HAP-1 (cell line): ENCODE measurements at regions not wholly inside any gene's neighbourhood (a gene's known extent, or its start where the extent isn't known, plus 50 kb on each side); places are given as distances from the start of the nearest gene placed in this dataset.

ENCODE experiments used
- DNase-seq, 2 experiments: peaks; one replicate each; pipeline ENCODE4 v3.0.0-alpha.2; 2016 to 2020; ENCODE audit warnings: low spot score in 2 of 2
- H3K27me3 ChIP-seq: fragments of 250-450 bp; sonication (Bioruptor Pico); 2 replicates; pipeline ENCODE4 v1.5.1; 2020; ENCODE audit warnings: low read depth, mild to moderate bottlenecking, moderate library complexity
- H3K36me3 ChIP-seq: fragments of 250-450 bp; sonication (Bioruptor Pico); replicated peaks from 2 replicates; pipeline ENCODE4 v1.5.1; 2020; ENCODE audit warnings: mild to moderate bottlenecking
- H3K4me1 ChIP-seq: fragments of 250-450 bp; sonication (Bioruptor Pico); 2 replicates; pipeline ENCODE4 v1.5.1; 2020; ENCODE audit warnings: mild to moderate bottlenecking
- H3K4me3 ChIP-seq: fragments of 250-450 bp; sonication (Bioruptor Pico); 2 replicates; pipeline ENCODE4 v1.5.1; 2020; ENCODE audit warnings: mild to moderate bottlenecking, moderate library complexity
- H3K9me3 ChIP-seq: fragments of 250-450 bp; sonication (Bioruptor Pico); 2 replicates; pipeline ENCODE4 v1.5.1; 2020; ENCODE audit warnings: mild to moderate bottlenecking, moderate library complexity
- in situ Hi-C: fragments of 300-500 bp; cut with MboI; formaldehyde crosslinking; loops from 3 replicates; pipeline ENCODE4 v1.14.3; 2020; ENCODE audit warnings: low sequenced_read_pairs, inconsistent platforms, mixed read lengths

DNA sequence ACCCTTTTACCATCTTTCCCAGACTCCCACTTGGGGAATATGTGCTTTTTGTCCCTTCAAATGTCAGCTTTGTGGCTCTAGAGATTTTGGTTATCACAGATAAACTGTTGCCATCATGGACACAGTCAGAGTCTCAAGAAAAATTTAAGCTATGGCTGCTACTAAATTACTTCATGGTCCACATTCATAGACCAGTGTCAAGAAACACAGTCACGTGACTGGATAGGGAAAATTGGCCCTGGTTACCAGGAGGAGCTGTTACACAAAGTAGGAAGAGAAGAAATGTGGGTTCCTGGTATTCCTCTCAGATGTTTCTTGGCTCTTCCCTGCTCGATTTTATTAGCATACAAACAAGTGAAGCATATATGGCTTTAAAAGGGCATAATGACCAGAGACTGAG is 348.9 kb downstream of the NDFIP2 start:
- Histone ChIP-seq H3K27me3 (no peaks in the 10 kb centered on the region), H3K4me1 (no peaks in the 10 kb centered on the region)
- in situ Hi-C loops: no loop called here

GRCh38 chr13:79825959-79826358 is 345.0 kb downstream of the NDFIP2 start:
- no peaks in the 10 kb centered on the region for H3K27me3 ChIP-seq
- DNase-seq: no peak
- H3K4me1 ChIP-seq: no peaks in the 10 kb centered on the region
- H3K4me3 ChIP-seq: no peak overlapping the region
- H3K9me3 ChIP-seq: no peaks in the 10 kb centered on the region
- H3K36me3 ChIP-seq: no peaks in the 10 kb centered on the region
- in situ Hi-C loops: no loop called here

More for the DNA sequence above, 348.9 kb downstream of the NDFIP2 start:
- Histone ChIP-seq H3K9me3 (no peaks in the 10 kb centered on the region), H3K4me3 (no peak overlapping the region), H3K36me3 (no peaks in the 10 kb centered on the region)
- no peak for DNase-seq

DNA sequence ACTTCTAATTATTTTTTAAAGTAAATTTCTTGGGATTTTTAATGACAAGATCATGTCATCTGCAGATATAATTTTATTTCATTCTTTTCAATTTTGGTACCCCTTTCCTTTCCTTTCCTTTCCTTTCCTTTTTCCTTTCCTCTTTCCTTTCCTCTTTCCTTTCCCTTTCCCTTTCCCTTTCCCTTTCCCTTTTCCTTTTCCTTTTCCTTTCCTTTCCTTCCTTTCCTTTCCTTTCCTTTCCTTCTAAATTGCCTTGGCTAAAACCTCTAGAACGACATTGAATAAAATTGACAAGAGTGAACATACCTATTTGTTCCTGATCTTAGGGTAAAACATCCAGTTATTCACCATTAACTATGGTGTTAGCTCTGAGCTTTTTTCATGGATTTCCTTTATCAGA is 334.1 kb downstream of the NDFIP2 start:
- Histone ChIP-seq H3K27me3 (no peaks in the 10 kb centered on the region), H3K4me1 (peaks cover 8% of the 10 kb centered on the region), H3K36me3 (no peaks in the 10 kb centered on the region), H3K4me3 (no peak overlapping the region), H3K9me3 (no peaks in the 10 kb centered on the region)
- DNase-seq: no peak
- in situ Hi-C loops: no loop called here

DNA sequence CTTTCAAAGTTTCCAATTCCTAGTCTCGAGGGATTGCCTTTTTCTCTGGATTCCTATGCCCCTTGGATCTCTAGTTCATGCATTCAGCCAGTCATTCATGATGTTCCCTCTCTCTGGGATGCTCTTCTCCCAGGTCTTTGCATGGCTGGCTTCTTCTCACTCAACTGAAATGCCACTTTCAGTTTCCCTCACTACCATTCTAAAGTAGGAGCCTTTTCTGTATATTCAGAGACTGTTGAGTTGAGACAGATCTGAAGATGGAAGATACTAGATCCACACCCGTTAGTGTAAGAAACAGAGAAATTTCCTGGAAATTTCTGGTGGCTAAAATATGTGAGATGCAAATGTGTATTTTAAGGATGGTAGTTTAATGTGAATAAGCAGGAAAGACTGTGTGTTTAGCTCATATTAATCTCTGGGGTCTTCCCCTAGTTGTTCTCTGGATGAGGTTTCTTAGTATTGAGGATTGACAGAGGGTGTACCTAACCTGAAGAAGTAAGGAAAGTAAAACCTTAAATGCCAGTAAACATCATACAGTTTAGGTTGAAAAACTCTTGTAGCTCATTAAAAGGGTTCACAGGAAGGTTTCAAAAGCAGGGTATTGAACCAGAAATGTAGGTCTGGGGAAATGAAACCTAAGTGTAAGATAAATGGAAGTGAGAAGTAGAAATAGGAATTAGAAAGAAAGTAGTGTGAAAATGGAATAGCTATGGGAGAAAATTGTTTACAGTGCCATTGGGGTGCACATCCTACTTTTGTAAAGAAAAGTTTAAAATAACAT is 331.3 kb downstream of the NDFIP2 start:
- DNase-seq: no peak
- Histone ChIP-seq H3K9me3 (no peaks in the 10 kb centered on the region), H3K4me1 (peaks cover 8% of the 10 kb centered on the region), H3K4me3 (no peak overlapping the region), H3K36me3 (no peaks in the 10 kb centered on the region), H3K27me3 (no peaks in the 10 kb centered on the region)
- in situ Hi-C loops: no loop called here

- in situ Hi-C loops: no loop called here
- Histone ChIP-seq H3K27me3 (no peaks in the 10 kb centered on the region), H3K4me1 (peaks cover 8% of the 10 kb centered on the region), H3K4me3 (no peak overlapping the region), H3K36me3 (no peaks in the 10 kb centered on the region), H3K9me3 (no peaks in the 10 kb centered on the region)
- no peak for DNase-seq
These were observed 330.2 kb downstream of the NDFIP2 start for GRCh38 chr13:79811170-79811569.

- Histone ChIP-seq H3K27me3 (no peaks in the 10 kb centered on the region), H3K36me3 (no peaks in the 10 kb centered on the region), H3K4me1 (peaks cover 8% of the 10 kb centered on the region), H3K9me3 (no peaks in the 10 kb centered on the region), H3K4me3 (no peak overlapping the region)
- in situ Hi-C loops: no loop called here
- DNase-seq: peak in 1 of 2 experiments; percentile 69
These were observed 329.7 kb downstream of the NDFIP2 start for GRCh38 chr13:79810669-79811068.

GRCh38 chr13:79810018-79810417 is 329.1 kb downstream of the NDFIP2 start:
- no peaks in the 10 kb centered on the region for H3K27me3 ChIP-seq
- no peak overlapping the region for H3K4me3 ChIP-seq
- DNase-seq: no peak
- no peaks in the 10 kb centered on the region for H3K36me3 ChIP-seq
- H3K4me1 ChIP-seq: peaks cover 11% of the 10 kb centered on the region
- no peaks in the 10 kb centered on the region for H3K9me3 ChIP-seq
- in situ Hi-C loops: no loop called here

- H3K4me1 ChIP-seq: peaks cover 12% of the 10 kb centered on the region
- H3K9me3 ChIP-seq: no peaks in the 10 kb centered on the region
- in situ Hi-C loops: no loop called here
- H3K4me3 ChIP-seq: no peak overlapping the region
- no peaks in the 10 kb centered on the region for H3K36me3 ChIP-seq
- no peaks in the 10 kb centered on the region for H3K27me3 ChIP-seq
- no peak for DNase-seq
These were observed 327.5 kb downstream of the NDFIP2 start for GRCh38 chr13:79808475-79808874.

DNA sequence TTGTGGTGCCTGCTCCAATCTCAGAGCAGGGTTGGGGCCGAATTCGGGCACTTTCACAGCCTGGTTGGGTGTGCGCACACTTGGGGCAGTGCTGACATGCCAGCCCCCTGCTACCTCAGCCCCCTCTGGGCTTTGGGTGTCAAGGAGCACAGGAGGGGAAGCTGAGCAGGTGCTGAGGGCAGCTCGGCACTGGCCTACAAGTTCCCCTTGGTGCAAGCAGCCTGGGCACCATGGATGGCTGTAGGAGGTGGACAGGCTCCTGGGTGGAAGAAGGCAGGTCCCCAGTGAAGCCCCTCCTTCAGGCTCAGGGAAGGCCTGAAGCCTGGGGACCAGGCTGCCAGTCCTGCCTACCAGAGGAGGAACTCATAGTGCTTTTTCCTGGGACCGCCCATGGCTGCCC is 326.6 kb downstream of the NDFIP2 start:
- no peak overlapping the region for H3K4me3 ChIP-seq
- H3K27me3 ChIP-seq: no peaks in the 10 kb centered on the region
- H3K36me3 ChIP-seq: no peaks in the 10 kb centered on the region
- in situ Hi-C loops: no loop called here
- no peaks in the 10 kb centered on the region for H3K9me3 ChIP-seq
- no peak for DNase-seq
- H3K4me1 ChIP-seq: peaks cover 12% of the 10 kb centered on the region

DNA sequence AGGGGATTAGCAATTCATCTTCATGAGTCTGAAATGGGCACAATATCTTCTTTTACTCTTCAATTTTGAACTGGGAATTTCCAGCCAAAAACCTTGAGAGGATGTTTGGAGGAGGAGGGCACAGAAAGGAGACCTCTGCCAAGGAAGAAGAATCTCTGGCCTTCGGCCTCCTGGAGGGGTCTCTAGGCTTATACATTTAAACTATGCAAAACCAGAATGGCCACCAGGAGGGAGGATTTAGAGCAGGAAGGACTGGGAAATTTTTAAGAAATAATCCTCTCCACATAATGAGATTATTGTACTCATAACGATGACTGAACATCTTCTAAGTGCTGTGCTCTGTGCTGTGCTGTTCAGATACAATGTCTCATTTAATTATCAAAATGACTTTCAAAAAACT is 325.9 kb downstream of the NDFIP2 start:
- in situ Hi-C loops: no loop called here

GRCh38 chr13:79805317-79805716 is 324.4 kb downstream of the NDFIP2 start:
- no peak overlapping the region for H3K4me3 ChIP-seq
- in situ Hi-C loops: no loop called here
- H3K27me3 ChIP-seq: peaks cover 3% of the 10 kb centered on the region; the same call in 1 of the 2 replicates
- no peak for DNase-seq
- no peaks in the 10 kb centered on the region for H3K9me3 ChIP-seq
- peaks cover 4% of the 10 kb centered on the region for H3K4me1 ChIP-seq
- H3K36me3 ChIP-seq: no peaks in the 10 kb centered on the region

More for the DNA sequence above, 325.9 kb downstream of the NDFIP2 start:
- Histone ChIP-seq H3K4me1 (peaks cover 12% of the 10 kb centered on the region), H3K36me3 (no peaks in the 10 kb centered on the region), H3K9me3 (no peaks in the 10 kb centered on the region), H3K4me3 (no peak overlapping the region), H3K27me3 (no peaks in the 10 kb centered on the region)
- no peak for DNase-seq

- Histone ChIP-seq H3K4me3 (no peak overlapping the region), H3K4me1 (peaks cover 3% of the 10 kb centered on the region; the same call in 1 of the 2 replicates), H3K9me3 (no peaks in the 10 kb centered on the region), H3K36me3 (no peaks in the 10 kb centered on the region), H3K27me3 (peaks cover 3% of the 10 kb centered on the region; the same call in 1 of the 2 replicates)
- in situ Hi-C loops: no loop called here
- no peak for DNase-seq
These were observed 323.0 kb downstream of the NDFIP2 start for GRCh38 chr13:79803989-79804388.

- H3K4me3 ChIP-seq: no peak overlapping the region
- DNase-seq: no peak
- peaks cover 3% of the 10 kb centered on the region; the same call in 1 of the 2 replicates for H3K27me3 ChIP-seq
- H3K36me3 ChIP-seq: no peaks in the 10 kb centered on the region
- no peaks in the 10 kb centered on the region for H3K9me3 ChIP-seq
- in situ Hi-C loops: no loop called here
- peaks cover 3% of the 10 kb centered on the region; the same call in 1 of the 2 replicates for H3K4me1 ChIP-seq
These were observed 322.3 kb downstream of the NDFIP2 start for GRCh38 chr13:79803296-79803695.

DNA sequence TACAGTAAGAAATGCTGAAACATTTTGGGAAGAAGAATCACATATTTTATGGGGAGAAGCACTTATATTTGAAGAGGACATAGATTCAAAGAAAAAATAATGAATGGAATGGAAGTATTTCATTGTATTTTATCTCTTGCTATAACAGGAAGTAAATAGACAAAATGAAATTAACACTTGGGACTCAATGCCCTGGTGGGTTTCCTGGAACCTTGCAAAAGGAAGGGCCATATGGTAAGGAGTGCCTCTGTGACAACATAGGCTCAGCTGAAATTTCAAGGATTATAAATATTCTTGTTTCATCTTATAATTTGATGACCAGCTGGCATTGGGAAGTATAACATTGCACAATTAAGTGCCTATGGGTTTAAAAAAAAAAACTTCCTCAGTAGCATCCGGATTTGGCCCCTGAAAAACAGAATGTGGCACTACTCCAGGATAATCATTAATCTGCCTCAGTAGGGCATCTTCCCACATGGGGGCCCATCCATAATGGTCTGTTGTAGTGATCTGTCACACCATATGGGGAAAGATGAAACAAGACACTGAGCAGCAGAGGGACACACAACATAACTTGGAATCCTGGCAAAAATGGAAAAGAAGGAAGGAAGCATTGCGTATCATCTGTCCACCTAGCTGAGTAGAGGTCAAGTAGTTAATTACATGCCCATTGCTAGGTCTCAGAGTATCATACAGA is 321.6 kb downstream of the NDFIP2 start:
- no peak for DNase-seq
- in situ Hi-C loops: no loop called here

More for the DNA sequence above, 321.6 kb downstream of the NDFIP2 start:
- Histone ChIP-seq H3K36me3 (no peaks in the 10 kb centered on the region), H3K4me1 (peaks cover 3% of the 10 kb centered on the region; the same call in 1 of the 2 replicates), H3K4me3 (no peak overlapping the region), H3K27me3 (peaks cover 3% of the 10 kb centered on the region; the same call in 1 of the 2 replicates), H3K9me3 (no peaks in the 10 kb centered on the region)
